ENCODE measurements at regions not wholly inside any gene's neighbourhood (a gene's known extent, or its start where the extent isn't known, plus 50 kb on each side); places are given as distances from the start of the nearest gene placed in this dataset.

GRCh38 chr5:154669402-154669801, 85.8 kb upstream of the LARP1 start:
- no peak for ATAC-seq
- H3K27ac ChIP-seq: no peak overlapping the region
- no peaks in the 10 kb centered on the region for H3K36me3 ChIP-seq
- H3K4me1 ChIP-seq: no peaks in the 10 kb centered on the region
- peaks cover 0 to 27% (median 0%) of the 10 kb centered on the region in 3 donors for H3K9me3 ChIP-seq
- 94 to 95% methylated on average over 4 of the region's 7 CpGs for WGBS, 2 donors (ENCODE audit: low coverage in 1 of 2)
- TF ChIP-seq POLR2AphosphoS5 (IDR thresholded peaks at IDR 0.05): no peak
- no peak for TF ChIP-seq CTCF (IDR thresholded peaks at IDR 0.05)
- no peak for TF ChIP-seq EP300 (IDR thresholded peaks at IDR 0.05)
- no peak for TF ChIP-seq POLR2A (IDR thresholded peaks at IDR 0.05)
- H3K27me3 ChIP-seq: no peaks in the 10 kb centered on the region
- no peak overlapping the region for H3K4me3 ChIP-seq

GRCh38 chr5:154664869-154665268, 90.3 kb upstream of the LARP1 start:
- Histone ChIP-seq H3K36me3 (no peaks in the 10 kb centered on the region), H3K27me3 (no peaks in the 10 kb centered on the region), H3K27ac (no peak overlapping the region), H3K9me3 (peaks cover 0 to 38% (median 0%) of the 10 kb centered on the region in 3 donors), H3K4me1 (no peaks in the 10 kb centered on the region), H3K4me3 (no peak overlapping the region)
- TF ChIP-seq EP300 (IDR thresholded peaks at IDR 0.05) (no peak), CTCF (IDR thresholded peaks at IDR 0.05) (no peak), POLR2AphosphoS5 (IDR thresholded peaks at IDR 0.05) (no peak), POLR2A (IDR thresholded peaks at IDR 0.05) (no peak)
- ATAC-seq: no peak

GRCh38 chr5:154663424-154663823, 91.8 kb upstream of the LARP1 start:
- no peak overlapping the region for H3K4me3 ChIP-seq
- TF ChIP-seq CTCF (IDR thresholded peaks at IDR 0.05) (no peak), POLR2A (IDR thresholded peaks at IDR 0.05) (no peak), EP300 (IDR thresholded peaks at IDR 0.05) (no peak), POLR2AphosphoS5 (IDR thresholded peaks at IDR 0.05) (no peak)
- H3K27ac ChIP-seq: no peak overlapping the region
- H3K9me3 ChIP-seq: peaks cover 0 to 33% (median 0%) of the 10 kb centered on the region in 3 donors
- 60% methylated on average over 3 of the region's 3 CpGs; no CpG with 5 or more reads in 1 of the 2 donors for WGBS, 2 donors (ENCODE audit: low coverage in 1 of 2)
- ATAC-seq: no peak
- H3K36me3 ChIP-seq: no peaks in the 10 kb centered on the region
- H3K27me3 ChIP-seq: no peaks in the 10 kb centered on the region
- H3K4me1 ChIP-seq: no peaks in the 10 kb centered on the region

- peak overlapping the region in 3 of 4 donors; percentile 11 to 45 (median 16) for H3K27ac ChIP-seq
- TF ChIP-seq POLR2A (IDR thresholded peaks at IDR 0.05): no peak
- no peak for TF ChIP-seq EP300 (IDR thresholded peaks at IDR 0.05)
- TF ChIP-seq POLR2AphosphoS5 (IDR thresholded peaks at IDR 0.05): no peak
- TF ChIP-seq CTCF (IDR thresholded peaks at IDR 0.05): no peak
- H3K4me1 ChIP-seq: peaks cover 0 to 22% (median 0%) of the 10 kb centered on the region in 3 donors
- H3K4me3 ChIP-seq: peak overlapping the region in 1 of 2 donors; percentile 18
- H3K9me3 ChIP-seq: no peaks in the 10 kb centered on the region
- 40 to 61% methylated on average over 2 to 13 of the region's 13 CpGs for WGBS, 2 donors (ENCODE audit: low coverage in 1 of 2)
- H3K36me3 ChIP-seq: no peaks in the 10 kb centered on the region
- ATAC-seq: no peak
- no peaks in the 10 kb centered on the region for H3K27me3 ChIP-seq
These were observed 100.4 kb upstream of the LARP1 start for GRCh38 chr5:154654486-154655371.
